Epithelial cell of esophagus (primary cell): ENCODE measurements at regions not wholly inside any gene's neighbourhood (a gene's known extent, or its start where the extent isn't known, plus 50 kb on each side); places are given as distances from the start of the nearest gene placed in this dataset.
A peak's percentile ranks its signal among the peaks of the same experiment; 100 is the strongest.

Source experiments
- DNase-seq: peaks from one replicate; pipeline ENCODE4 v3.0.0; 2010; ENCODE audit warnings: low read depth
- H3K4me3 ChIP-seq: 2 replicates; pipeline ENCODE4 v1.5.1; 2011; ENCODE audit warnings: mild to moderate bottlenecking, low read length, control low read depth
- CTCF ChIP-seq: IDR thresholded peaks from 2 replicates; pipeline ENCODE4 v1.5.1; 2011; ENCODE audit warnings: low read depth, mild to moderate bottlenecking, low read length, control low read depth, inconsistent platforms; ENCODE audit not compliant: insufficient read depth; ENCODE audit errors: missing control alignments

GRCh38 chr4:123830930-123831329, 434.3 kb downstream of the SPRY1 start:
- H3K4me3 ChIP-seq: no peak overlapping the region
- TF ChIP-seq CTCF: no peak
- DNase-seq: no peak

GRCh38 chr4:123832173-123833026, 435.8 kb downstream of the SPRY1 start:
- TF ChIP-seq CTCF: no peak
- no peak overlapping the region for H3K4me3 ChIP-seq
- DNase-seq: peak; percentile 89

GRCh38 chr4:123833171-123833643, 436.6 kb downstream of the SPRY1 start:
- DNase-seq: peak; percentile 56
- no peak overlapping the region for H3K4me3 ChIP-seq
- TF ChIP-seq CTCF: no peak

GRCh38 chr4:123835831-123836590, 439.4 kb downstream of the SPRY1 start:
- no peak for DNase-seq
- no peak overlapping the region for H3K4me3 ChIP-seq
- TF ChIP-seq CTCF: no peak

- no peak overlapping the region for H3K4me3 ChIP-seq
- TF ChIP-seq CTCF: no peak
- peak; percentile 21 for DNase-seq
Observed at GRCh38 chr4:123836851-123837595, 440.4 kb downstream of the SPRY1 start.

- H3K4me3 ChIP-seq: no peak overlapping the region
- no peak for TF ChIP-seq CTCF
- DNase-seq: no peak
Observed at GRCh38 chr4:123838474-123838873, 441.9 kb downstream of the SPRY1 start.
